HL-60 (cell line): ENCODE measurements at regions not wholly inside any gene's neighbourhood (a gene's known extent, or its start where the extent isn't known, plus 50 kb on each side); places are given as distances from the start of the nearest gene placed in this dataset.
"Not testable (repeated sequence)": the region's sequence is repeated elsewhere in the genome, so short reads cannot be mapped to it uniquely, and the experiment has no call there.

Experiments
- DNase-seq, 2 experiments: peaks; one replicate each; pipeline ENCODE4 v3.0.0-alpha.2; 2010 to 2020; ENCODE audit warnings: low read depth in 1 of 2, low spot score in 1 of 2
- H3K27ac ChIP-seq: fragments of 250-450 bp; sonication (Bioruptor Pico); replicated peaks from 2 replicates; pipeline ENCODE4 v1.5.1; 2020; ENCODE audit warnings: mild to moderate bottlenecking, moderate library complexity
- H3K27me3 ChIP-seq: fragments of 250-450 bp; sonication (Bioruptor Pico); 2 replicates; pipeline ENCODE4 v1.5.1; 2021; ENCODE audit warnings: mild to moderate bottlenecking, moderate library complexity; ENCODE audit not compliant: insufficient read depth, poor library complexity, severe bottlenecking
- H3K4me3 ChIP-seq: replicated peaks from 2 replicates; pipeline ENCODE4 v1.5.1; 2011; ENCODE audit warnings: mild to moderate bottlenecking, control low read depth, low read length; ENCODE audit not compliant: insufficient read depth
- GABPA ChIP-seq: IDR thresholded peaks from 2 replicates; pipeline ENCODE4 v1.6.1; 2012; ENCODE audit warnings: low read depth
- POLR2AphosphoS5 ChIP-seq: IDR thresholded peaks from 2 replicates; pipeline ENCODE4 v1.6.1; 2012; ENCODE audit warnings: low read depth
- SPI1 ChIP-seq: IDR thresholded peaks from 2 replicates; pipeline ENCODE4 v1.6.1; 2012; ENCODE audit warnings: low read depth, mild to moderate bottlenecking, borderline replicate concordance
- TF ChIP-seq, protein P1 (sequence below): IDR thresholded peaks from one replicate; pipeline ENCODE4 v1.5.1; 2011; ENCODE audit warnings: low read length, control low read depth, inconsistent platforms; ENCODE audit not compliant: insufficient read depth
- TF ChIP-seq, protein P2 (sequence below): IDR thresholded peaks from 2 replicates; pipeline ENCODE4 v1.6.1; 2012; ENCODE audit warnings: low read depth; ENCODE audit not compliant: insufficient replicate concordance

DNA sequence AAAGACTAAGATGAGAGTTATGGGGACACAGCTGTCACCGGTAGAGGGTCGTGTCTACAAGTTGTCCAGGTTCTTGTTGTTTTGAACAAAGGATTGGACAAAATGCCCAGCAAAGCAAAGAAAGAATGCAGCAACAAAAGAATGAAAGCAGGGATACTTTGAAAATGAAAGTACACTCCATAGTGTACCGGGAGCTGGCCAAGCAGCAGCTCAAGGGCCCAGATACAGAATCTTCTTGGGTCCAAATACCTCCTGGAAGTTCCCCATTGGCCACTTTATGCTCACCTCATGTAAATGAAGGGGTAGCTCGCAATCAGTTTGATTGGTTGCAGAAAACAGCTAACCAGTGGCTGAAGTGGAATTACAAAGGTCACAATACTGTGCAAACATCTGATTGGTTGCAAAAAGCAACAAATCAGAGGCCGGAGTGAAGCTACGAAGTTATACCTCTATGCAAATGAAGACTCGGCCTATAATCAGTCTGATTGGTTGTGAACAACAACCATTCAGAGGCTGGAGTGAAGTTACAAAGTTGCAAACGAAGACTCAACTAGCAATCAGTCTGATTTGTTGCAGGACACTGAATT lies 474.9 kb upstream of the TMEFF2 start:
- TF ChIP-seq POLR2AphosphoS5 (no peak), GABPA (no peak), SPI1 (no peak)
- TF ChIP-seq, protein P1, sequence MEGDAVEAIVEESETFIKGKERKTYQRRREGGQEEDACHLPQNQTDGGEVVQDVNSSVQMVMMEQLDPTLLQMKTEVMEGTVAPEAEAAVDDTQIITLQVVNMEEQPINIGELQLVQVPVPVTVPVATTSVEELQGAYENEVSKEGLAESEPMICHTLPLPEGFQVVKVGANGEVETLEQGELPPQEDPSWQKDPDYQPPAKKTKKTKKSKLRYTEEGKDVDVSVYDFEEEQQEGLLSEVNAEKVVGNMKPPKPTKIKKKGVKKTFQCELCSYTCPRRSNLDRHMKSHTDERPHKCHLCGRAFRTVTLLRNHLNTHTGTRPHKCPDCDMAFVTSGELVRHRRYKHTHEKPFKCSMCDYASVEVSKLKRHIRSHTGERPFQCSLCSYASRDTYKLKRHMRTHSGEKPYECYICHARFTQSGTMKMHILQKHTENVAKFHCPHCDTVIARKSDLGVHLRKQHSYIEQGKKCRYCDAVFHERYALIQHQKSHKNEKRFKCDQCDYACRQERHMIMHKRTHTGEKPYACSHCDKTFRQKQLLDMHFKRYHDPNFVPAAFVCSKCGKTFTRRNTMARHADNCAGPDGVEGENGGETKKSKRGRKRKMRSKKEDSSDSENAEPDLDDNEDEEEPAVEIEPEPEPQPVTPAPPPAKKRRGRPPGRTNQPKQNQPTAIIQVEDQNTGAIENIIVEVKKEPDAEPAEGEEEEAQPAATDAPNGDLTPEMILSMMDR: no peak
- TF ChIP-seq, protein P2, sequence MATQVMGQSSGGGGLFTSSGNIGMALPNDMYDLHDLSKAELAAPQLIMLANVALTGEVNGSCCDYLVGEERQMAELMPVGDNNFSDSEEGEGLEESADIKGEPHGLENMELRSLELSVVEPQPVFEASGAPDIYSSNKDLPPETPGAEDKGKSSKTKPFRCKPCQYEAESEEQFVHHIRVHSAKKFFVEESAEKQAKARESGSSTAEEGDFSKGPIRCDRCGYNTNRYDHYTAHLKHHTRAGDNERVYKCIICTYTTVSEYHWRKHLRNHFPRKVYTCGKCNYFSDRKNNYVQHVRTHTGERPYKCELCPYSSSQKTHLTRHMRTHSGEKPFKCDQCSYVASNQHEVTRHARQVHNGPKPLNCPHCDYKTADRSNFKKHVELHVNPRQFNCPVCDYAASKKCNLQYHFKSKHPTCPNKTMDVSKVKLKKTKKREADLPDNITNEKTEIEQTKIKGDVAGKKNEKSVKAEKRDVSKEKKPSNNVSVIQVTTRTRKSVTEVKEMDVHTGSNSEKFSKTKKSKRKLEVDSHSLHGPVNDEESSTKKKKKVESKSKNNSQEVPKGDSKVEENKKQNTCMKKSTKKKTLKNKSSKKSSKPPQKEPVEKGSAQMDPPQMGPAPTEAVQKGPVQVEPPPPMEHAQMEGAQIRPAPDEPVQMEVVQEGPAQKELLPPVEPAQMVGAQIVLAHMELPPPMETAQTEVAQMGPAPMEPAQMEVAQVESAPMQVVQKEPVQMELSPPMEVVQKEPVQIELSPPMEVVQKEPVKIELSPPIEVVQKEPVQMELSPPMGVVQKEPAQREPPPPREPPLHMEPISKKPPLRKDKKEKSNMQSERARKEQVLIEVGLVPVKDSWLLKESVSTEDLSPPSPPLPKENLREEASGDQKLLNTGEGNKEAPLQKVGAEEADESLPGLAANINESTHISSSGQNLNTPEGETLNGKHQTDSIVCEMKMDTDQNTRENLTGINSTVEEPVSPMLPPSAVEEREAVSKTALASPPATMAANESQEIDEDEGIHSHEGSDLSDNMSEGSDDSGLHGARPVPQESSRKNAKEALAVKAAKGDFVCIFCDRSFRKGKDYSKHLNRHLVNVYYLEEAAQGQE: no peak
- no peak for DNase-seq
- no peaks in the 10 kb centered on the region for H3K27me3 ChIP-seq
- no peak overlapping the region for H3K4me3 ChIP-seq
- no peak overlapping the region for H3K27ac ChIP-seq

DNA sequence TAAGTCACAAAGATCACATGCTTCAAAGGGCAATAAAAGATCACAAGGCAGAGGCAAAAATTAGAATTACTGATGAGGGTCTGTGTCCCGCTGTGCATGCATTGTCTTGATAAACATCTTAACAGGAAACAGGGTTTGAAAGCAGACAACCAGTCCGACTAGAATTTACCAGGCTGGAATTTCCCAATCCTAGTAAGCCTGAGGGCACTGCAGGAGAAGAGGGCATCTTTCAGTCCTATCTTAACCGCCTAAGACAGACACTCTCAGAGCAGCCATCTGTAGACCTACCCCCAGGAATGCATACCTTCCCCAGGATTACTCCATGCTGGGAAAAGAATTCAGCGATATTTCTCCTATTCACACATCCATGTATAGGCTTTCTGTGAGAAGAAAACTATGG lies 465.8 kb upstream of the TMEFF2 start:
- not testable (repeated sequence) for H3K4me3 ChIP-seq, H3K27ac ChIP-seq, H3K27me3 ChIP-seq, DNase-seq

DNA sequence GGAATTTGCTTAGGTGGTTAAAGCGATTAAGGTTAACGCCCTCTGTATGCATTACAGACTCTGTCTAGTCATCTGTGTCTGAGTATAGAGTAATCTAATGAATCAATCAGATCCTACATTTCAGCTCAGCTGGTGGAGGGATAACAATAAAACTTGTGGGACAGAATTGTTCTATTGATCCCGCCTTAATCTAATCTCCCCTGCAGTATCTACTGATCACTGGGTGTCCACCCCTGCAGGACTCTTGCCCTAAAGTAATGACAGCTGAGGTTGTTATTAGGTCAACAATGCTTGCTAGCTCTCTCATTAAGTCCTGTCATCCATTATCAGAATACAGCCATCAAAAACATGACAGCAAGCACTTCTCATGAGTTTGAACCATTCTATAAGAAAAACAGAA lies 462.6 kb upstream of the TMEFF2 start:
- no peak overlapping the region for H3K27ac ChIP-seq
- no peak overlapping the region for H3K4me3 ChIP-seq
- no peak for DNase-seq
- no peaks in the 10 kb centered on the region for H3K27me3 ChIP-seq
- TF ChIP-seq GABPA (no peak), POLR2AphosphoS5 (no peak), SPI1 (no peak)
- TF ChIP-seq, protein P1: no peak
- TF ChIP-seq, protein P2: no peak

DNA sequence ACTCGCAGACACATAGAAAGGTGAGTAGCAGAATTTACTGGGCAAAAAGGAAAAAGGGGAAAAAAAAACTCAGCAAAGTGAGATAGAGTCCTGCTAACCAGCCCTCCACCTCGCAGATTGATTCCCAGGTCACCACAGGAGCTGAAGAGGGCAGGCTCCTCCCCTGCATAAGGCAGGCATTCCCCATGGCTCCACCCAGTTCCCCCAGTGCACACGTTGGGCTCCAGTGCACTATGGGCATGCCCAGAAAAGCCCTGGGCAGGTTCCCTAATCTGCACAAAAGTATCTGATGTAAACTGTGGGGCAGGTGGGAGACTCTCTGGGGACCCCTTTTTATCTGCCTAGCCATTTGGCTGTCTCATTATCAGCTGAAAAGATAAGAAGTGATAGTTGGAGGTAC lies 461.2 kb upstream of the TMEFF2 start:
- TF ChIP-seq, protein P1: no peak
- H3K4me3 ChIP-seq: no peak overlapping the region
- no peaks in the 10 kb centered on the region for H3K27me3 ChIP-seq
- no peak overlapping the region for H3K27ac ChIP-seq
- DNase-seq: no peak
